ENCODE measurements at regions not wholly inside any gene's neighbourhood (a gene's known extent, or its start where the extent isn't known, plus 50 kb on each side); places are given as distances from the start of the nearest gene placed in this dataset.

DNA sequence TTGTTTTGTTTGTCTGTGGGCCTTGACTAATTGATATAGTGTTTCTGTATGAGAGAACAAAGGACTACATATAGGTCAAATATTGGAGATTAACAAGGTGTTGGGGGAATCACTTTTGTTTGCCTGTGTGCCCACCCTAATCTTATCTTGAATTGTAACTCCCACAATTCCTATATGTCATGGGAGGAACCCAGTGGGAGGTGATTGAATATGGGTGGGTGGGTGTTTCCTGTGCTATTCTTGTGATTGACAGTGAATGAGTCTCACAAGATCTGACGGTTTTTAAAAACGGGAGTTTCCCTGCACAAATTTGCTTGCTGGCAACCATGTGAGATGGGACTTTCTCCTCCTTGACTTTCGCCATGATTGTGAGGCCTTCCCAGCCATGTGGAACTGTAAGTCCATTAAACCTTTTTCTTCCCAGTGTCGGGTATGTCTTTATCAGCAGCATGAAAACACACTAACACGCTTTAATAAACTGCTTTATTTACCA, 64.9 kb upstream of the HSPB3 start (continued):
- TF ChIP-seq FOS (IDR thresholded peaks at IDR 0.05; ENCODE audit: extremely low read depth, insufficient read length) (no peak), PHF8 (IDR thresholded peaks at IDR 0.05; ENCODE audit: borderline replicate concordance, low read length) (0 out of 2 replicates have a peak, but pooled peaks have one; percentile 16), ZFX (CRISPR knock-in tag; IDR thresholded peaks at IDR 0.05) (peak; percentile 47), MEIS2 (IDR thresholded peaks at IDR 0.05; ENCODE audit: partially characterized antibody) (peak; percentile 52), EP400 (IDR thresholded peaks at IDR 0.05) (peak; percentile 68)
- TF ChIP-seq, protein P1, sequence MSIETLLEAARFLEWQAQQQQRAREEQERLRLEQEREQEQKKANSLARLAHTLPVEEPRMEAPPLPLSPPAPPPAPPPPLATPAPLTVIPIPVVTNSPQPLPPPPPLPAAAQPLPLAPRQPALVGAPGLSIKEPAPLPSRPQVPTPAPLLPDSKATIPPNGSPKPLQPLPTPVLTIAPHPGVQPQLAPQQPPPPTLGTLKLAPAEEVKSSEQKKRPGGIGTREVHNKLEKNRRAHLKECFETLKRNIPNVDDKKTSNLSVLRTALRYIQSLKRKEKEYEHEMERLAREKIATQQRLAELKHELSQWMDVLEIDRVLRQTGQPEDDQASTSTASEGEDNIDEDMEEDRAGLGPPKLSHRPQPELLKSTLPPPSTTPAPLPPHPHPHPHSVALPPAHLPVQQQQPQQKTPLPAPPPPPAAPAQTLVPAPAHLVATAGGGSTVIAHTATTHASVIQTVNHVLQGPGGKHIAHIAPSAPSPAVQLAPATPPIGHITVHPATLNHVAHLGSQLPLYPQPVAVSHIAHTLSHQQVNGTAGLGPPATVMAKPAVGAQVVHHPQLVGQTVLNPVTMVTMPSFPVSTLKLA (conservative IDR thresholded peaks at IDR 0.05), result peak in 1 of 2 experiments; percentile 32; a peak in 2 of 4 replicates
- TF ChIP-seq, protein P2, sequence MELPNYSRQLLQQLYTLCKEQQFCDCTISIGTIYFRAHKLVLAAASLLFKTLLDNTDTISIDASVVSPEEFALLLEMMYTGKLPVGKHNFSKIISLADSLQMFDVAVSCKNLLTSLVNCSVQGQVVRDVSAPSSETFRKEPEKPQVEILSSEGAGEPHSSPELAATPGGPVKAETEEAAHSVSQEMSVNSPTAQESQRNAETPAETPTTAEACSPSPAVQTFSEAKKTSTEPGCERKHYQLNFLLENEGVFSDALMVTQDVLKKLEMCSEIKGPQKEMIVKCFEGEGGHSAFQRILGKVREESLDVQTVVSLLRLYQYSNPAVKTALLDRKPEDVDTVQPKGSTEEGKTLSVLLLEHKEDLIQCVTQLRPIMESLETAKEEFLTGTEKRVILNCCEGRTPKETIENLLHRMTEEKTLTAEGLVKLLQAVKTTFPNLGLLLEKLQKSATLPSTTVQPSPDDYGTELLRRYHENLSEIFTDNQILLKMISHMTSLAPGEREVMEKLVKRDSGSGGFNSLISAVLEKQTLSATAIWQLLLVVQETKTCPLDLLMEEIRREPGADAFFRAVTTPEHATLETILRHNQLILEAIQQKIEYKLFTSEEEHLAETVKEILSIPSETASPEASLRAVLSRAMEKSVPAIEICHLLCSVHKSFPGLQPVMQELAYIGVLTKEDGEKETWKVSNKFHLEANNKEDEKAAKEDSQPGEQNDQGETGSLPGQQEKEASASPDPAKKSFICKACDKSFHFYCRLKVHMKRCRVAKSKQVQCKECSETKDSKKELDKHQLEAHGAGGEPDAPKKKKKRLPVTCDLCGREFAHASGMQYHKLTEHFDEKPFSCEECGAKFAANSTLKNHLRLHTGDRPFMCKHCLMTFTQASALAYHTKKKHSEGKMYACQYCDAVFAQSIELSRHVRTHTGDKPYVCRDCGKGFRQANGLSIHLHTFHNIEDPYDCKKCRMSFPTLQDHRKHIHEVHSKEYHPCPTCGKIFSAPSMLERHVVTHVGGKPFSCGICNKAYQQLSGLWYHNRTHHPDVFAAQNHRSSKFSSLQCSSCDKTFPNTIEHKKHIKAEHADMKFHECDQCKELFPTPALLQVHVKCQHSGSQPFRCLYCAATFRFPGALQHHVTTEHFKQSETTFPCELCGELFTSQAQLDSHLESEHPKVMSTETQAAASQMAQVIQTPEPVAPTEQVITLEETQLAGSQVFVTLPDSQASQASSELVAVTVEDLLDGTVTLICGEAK (IDR thresholded peaks at IDR 0.05), result no peak
- TF ChIP-seq, protein P2 (CRISPR knock-in tag; IDR thresholded peaks at IDR 0.05), result no peak
